K562 (cell line): ENCODE measurements at regions not wholly inside any gene's neighbourhood (a gene's known extent, or its start where the extent isn't known, plus 50 kb on each side); places are given as distances from the start of the nearest gene placed in this dataset.

Experiments used
- BRCA1 ChIP-seq, 2 experiments: fragments of 450-650 bp in 1 of 2; sonication (generic) in 1 of 2; formaldehyde crosslinking in 1 of 2; IDR thresholded peaks; 2 replicates each; pipeline versions ENCODE4 v1.5.0 to v1.6.1; 2017 to 2020; ENCODE audit warnings: mild to moderate bottlenecking in 1 of 2, missing genetic modification reagents in 1 of 2
- DLX4 ChIP-seq: fragments of 250-450 bp; sonication (Bioruptor Pico); IDR thresholded peaks from 2 replicates; pipeline ENCODE4 v1.6.1; 2021; ENCODE audit warnings: mild to moderate bottlenecking
- ILK ChIP-seq: fragments of 450-650 bp; IDR thresholded peaks from 2 replicates; pipeline ENCODE4 v1.6.1; 2016; ENCODE audit warnings: missing genetic modification characterization, low read depth, mild to moderate bottlenecking, missing compliant biosample characterization, moderate library complexity, borderline replicate concordance
- PPARD ChIP-seq: fragments of 250-450 bp; sonication (Bioruptor Pico); IDR thresholded peaks from 2 replicates; pipeline ENCODE4 v1.8.0; 2022; ENCODE audit warnings: inconsistent platforms, mild to moderate bottlenecking, moderate library complexity
- SUPT5H ChIP-seq: fragments of 450-650 bp; IDR thresholded peaks from 2 replicates; pipeline ENCODE4 v1.6.1; 2016
- TAF7 ChIP-seq: fragments of 450-650 bp; IDR thresholded peaks from 2 replicates; pipeline ENCODE4 v1.6.1; 2016; ENCODE audit warnings: missing genetic modification characterization, missing compliant biosample characterization
- TCFL5 ChIP-seq: fragments of 250-450 bp; sonication (Bioruptor Pico); conservative IDR thresholded peaks from 2 replicates; pipeline ENCODE4 v1.6.1; 2021; ENCODE audit warnings: mild to moderate bottlenecking, moderate library complexity, matching md5 sums
- TFAP4 ChIP-seq: sonication (generic); formaldehyde crosslinking; IDR thresholded peaks from 2 replicates; pipeline ENCODE4 v1.8.0; 2022; ENCODE audit warnings: missing genetic modification reagents, mild to moderate bottlenecking, moderate library complexity, borderline replicate concordance
- ZBTB40 ChIP-seq, 2 experiments: fragments of 450-650 bp in 1 of 2; sonication (generic) in 1 of 2; formaldehyde crosslinking in 1 of 2; IDR thresholded peaks; 2 replicates each; pipeline versions ENCODE4 v1.7.1 to v1.9.0; 2016 to 2022; ENCODE audit warnings: inconsistent platforms in 1 of 2, mild to moderate bottlenecking in 1 of 2, missing genetic modification reagents in 1 of 2
- ZC3H11A ChIP-seq: IDR thresholded peaks from 2 replicates; pipeline ENCODE4 v1.6.1; 2012; ENCODE audit warnings: low read depth, low read length, improper control_type of control experiment
- TF ChIP-seq, protein P1 (sequence below): fragments of 200-400 bp; formaldehyde crosslinking; IDR thresholded peaks from 2 replicates; pipeline ENCODE4 v1.6.1; 2017; ENCODE audit warnings: mild to moderate bottlenecking, low read depth, low read length, moderate library complexity
- TF ChIP-seq, protein P2 (sequence below), 2 experiments: fragments of 250-450 bp in 1 of 2; fragments of 450-650 bp in 1 of 2; sonication (Bioruptor Pico) in 1 of 2; IDR thresholded peaks; 2 replicates each; pipeline versions ENCODE4 v1.6.1 to v1.8.0; 2016 to 2021; ENCODE audit warnings: mild to moderate bottlenecking in 2 of 2, moderate library complexity in 2 of 2, missing compliant biosample characterization in 1 of 2, missing genetic modification characterization in 1 of 2

- TF ChIP-seq ZBTB40 (IDR thresholded peaks at IDR 0.05), result no peak
- no peak for TF ChIP-seq ZBTB40 (CRISPR knock-in tag; IDR thresholded peaks at IDR 0.05)
- TF ChIP-seq BRCA1 (IDR thresholded peaks at IDR 0.05), result no peak
- no peak for TF ChIP-seq BRCA1 (CRISPR knock-in tag; IDR thresholded peaks at IDR 0.05)
- TF ChIP-seq, protein P1, sequence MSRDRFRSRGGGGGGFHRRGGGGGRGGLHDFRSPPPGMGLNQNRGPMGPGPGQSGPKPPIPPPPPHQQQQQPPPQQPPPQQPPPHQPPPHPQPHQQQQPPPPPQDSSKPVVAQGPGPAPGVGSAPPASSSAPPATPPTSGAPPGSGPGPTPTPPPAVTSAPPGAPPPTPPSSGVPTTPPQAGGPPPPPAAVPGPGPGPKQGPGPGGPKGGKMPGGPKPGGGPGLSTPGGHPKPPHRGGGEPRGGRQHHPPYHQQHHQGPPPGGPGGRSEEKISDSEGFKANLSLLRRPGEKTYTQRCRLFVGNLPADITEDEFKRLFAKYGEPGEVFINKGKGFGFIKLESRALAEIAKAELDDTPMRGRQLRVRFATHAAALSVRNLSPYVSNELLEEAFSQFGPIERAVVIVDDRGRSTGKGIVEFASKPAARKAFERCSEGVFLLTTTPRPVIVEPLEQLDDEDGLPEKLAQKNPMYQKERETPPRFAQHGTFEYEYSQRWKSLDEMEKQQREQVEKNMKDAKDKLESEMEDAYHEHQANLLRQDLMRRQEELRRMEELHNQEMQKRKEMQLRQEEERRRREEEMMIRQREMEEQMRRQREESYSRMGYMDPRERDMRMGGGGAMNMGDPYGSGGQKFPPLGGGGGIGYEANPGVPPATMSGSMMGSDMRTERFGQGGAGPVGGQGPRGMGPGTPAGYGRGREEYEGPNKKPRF, result no peak
- no peak for TF ChIP-seq TFAP4
- TF ChIP-seq TAF7 (tag), result no peak
- TF ChIP-seq, protein P2, sequence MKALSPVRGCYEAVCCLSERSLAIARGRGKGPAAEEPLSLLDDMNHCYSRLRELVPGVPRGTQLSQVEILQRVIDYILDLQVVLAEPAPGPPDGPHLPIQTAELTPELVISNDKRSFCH (CRISPR knock-in tag; IDR thresholded peaks at IDR 0.05), result no peak
- TF ChIP-seq, protein P2 (tag; IDR thresholded peaks at IDR 0.05), result no peak
- TF ChIP-seq DLX4 (CRISPR knock-in tag), result no peak
- TF ChIP-seq SUPT5H, result no peak
- no peak for TF ChIP-seq ZC3H11A
- no peak for TF ChIP-seq ILK (tag)
- no peak for TF ChIP-seq TCFL5 (CRISPR knock-in tag)
- TF ChIP-seq PPARD (CRISPR knock-in tag), result no peak
These were observed 174.5 kb downstream of the DACT1 start (continued) for GRCh38 chr14:58812050-58812910.
